ENCODE measurements at regions not wholly inside any gene's neighbourhood (a gene's known extent, or its start where the extent isn't known, plus 50 kb on each side); places are given as distances from the start of the nearest gene placed in this dataset.

DNA sequence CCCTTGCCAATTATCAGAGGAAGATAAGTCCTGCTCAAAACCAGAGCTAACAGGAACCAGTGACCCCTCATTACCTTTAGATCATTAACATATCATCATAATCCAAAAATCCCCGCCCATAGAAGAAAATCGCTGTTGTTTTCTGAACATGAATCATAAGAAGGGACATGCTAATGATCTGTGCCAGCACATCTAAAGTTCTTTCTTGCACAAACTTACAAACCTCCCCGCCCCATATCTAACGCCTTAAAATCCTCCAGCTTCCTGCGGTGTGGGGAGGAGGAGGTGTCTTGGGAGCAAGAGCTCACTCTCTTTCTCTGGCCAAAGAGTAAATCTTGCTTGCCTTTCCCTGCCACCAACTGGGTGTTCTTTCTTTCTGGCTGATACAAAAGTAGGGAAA is 78.3 kb downstream of the IRX3 start:
- ChIA-PET POLR2A (no interaction called here), CTCF (no interaction called here)
- TF ChIP-seq HDGF (IDR thresholded peaks at IDR 0.05; ENCODE audit: borderline replicate concordance) (no peak), ELF4 (IDR thresholded peaks at IDR 0.05) (no peak), SP1 (IDR thresholded peaks at IDR 0.05) (no peak), SUZ12 (IDR thresholded peaks at IDR 0.05) (no peak), L3MBTL2 (conservative IDR thresholded peaks at IDR 0.05) (no peak), BHLHE40 (IDR thresholded peaks at IDR 0.05; ENCODE audit: borderline replicate concordance) (no peak), TARDBP (IDR thresholded peaks at IDR 0.05) (no peak), FOXM1 (IDR thresholded peaks at IDR 0.05; ENCODE audit: borderline replicate concordance) (no peak), FOXA1 (IDR thresholded peaks at IDR 0.05) (no peak), LEF1 (IDR thresholded peaks at IDR 0.05; ENCODE audit: borderline replicate concordance) (no peak), ARNT (IDR thresholded peaks at IDR 0.05) (no peak), ZNF384 (IDR thresholded peaks at IDR 0.05) (no peak), NFRKB (IDR thresholded peaks at IDR 0.05) (no peak), FOXK2 (IDR thresholded peaks at IDR 0.05) (no peak), PKNOX1 (IDR thresholded peaks at IDR 0.05) (no peak), CTBP1 (IDR thresholded peaks at IDR 0.05; ENCODE audit: borderline replicate concordance) (no peak)
- DNase-seq (ENCODE audit: extremely low spot score): no peak

- DNase-seq (ENCODE audit: extremely low spot score): no peak
- CTCF ChIA-PET: interaction anchor here (0.6 kb wide), 1 partner anchor 103 kb away, joined by 3 read pairs; no protein-coding TSS in a partner anchor
- POLR2A ChIA-PET: no interaction called here
- TF ChIP-seq LEF1 (IDR thresholded peaks at IDR 0.05; ENCODE audit: borderline replicate concordance) (no peak), ARNT (IDR thresholded peaks at IDR 0.05) (no peak)
Measured at GRCh38 chr16:54207837-54208236, 78.8 kb downstream of the IRX3 start.

GRCh38 chr16:54204756-54205155 is 81.8 kb downstream of the IRX3 start:
- DNase-seq (ENCODE audit: extremely low spot score): no peak
- ChIA-PET CTCF (no interaction called here), POLR2A (no interaction called here)
- TF ChIP-seq BHLHE40 (IDR thresholded peaks at IDR 0.05; ENCODE audit: borderline replicate concordance) (no peak), FOXM1 (IDR thresholded peaks at IDR 0.05; ENCODE audit: borderline replicate concordance) (no peak), ARNT (IDR thresholded peaks at IDR 0.05) (no peak), CTBP1 (IDR thresholded peaks at IDR 0.05; ENCODE audit: borderline replicate concordance) (no peak), SUZ12 (IDR thresholded peaks at IDR 0.05) (no peak)

GRCh38 chr16:54203851-54204505 is 82.6 kb downstream of the IRX3 start:
- no peak for DNase-seq (ENCODE audit: extremely low spot score)
- TF ChIP-seq BHLHE40 (IDR thresholded peaks at IDR 0.05; ENCODE audit: borderline replicate concordance): no peak
- no peak for TF ChIP-seq SUZ12 (IDR thresholded peaks at IDR 0.05)
- TF ChIP-seq TARDBP (IDR thresholded peaks at IDR 0.05): no peak
- no peak for TF ChIP-seq L3MBTL2 (conservative IDR thresholded peaks at IDR 0.05)
- no peak for TF ChIP-seq NFRKB (IDR thresholded peaks at IDR 0.05)
- no peak for TF ChIP-seq ARNT (IDR thresholded peaks at IDR 0.05)
- no peak for TF ChIP-seq ZNF384 (IDR thresholded peaks at IDR 0.05)
- TF ChIP-seq HDGF (IDR thresholded peaks at IDR 0.05; ENCODE audit: borderline replicate concordance): no peak
- no peak for TF ChIP-seq ELF4 (IDR thresholded peaks at IDR 0.05)
- no peak for TF ChIP-seq SP1 (IDR thresholded peaks at IDR 0.05)
- TF ChIP-seq FOXM1 (IDR thresholded peaks at IDR 0.05; ENCODE audit: borderline replicate concordance): no peak
- TF ChIP-seq LEF1 (IDR thresholded peaks at IDR 0.05; ENCODE audit: borderline replicate concordance): no peak
- TF ChIP-seq CTBP1 (IDR thresholded peaks at IDR 0.05; ENCODE audit: borderline replicate concordance): no peak
- TF ChIP-seq FOXK2 (IDR thresholded peaks at IDR 0.05): no peak
- TF ChIP-seq FOXA1 (IDR thresholded peaks at IDR 0.05): no peak
- no peak for TF ChIP-seq PKNOX1 (IDR thresholded peaks at IDR 0.05)
- CTCF ChIA-PET: no interaction called here
- POLR2A ChIA-PET: no interaction called here

DNA sequence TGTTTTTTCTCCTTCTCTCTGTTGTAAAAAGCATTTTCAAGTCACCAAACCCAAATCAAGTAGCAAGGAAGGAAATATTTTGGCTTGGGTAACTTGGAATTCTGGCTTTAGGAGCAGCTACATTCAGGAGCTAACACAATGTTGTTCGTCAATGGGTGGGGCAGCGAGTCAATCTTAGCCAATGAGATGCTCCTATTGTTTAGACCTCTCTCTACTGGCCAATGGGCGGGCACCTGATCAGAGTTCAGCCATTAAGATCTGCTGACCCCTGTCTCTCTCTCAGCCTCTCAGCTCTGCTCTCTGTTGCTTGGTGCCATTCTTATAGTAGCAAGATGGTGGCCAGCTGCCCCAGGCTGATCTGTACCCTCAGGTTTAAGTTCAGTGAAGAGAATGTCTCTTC is 83.2 kb downstream of the IRX3 start:
- no peak for DNase-seq (ENCODE audit: extremely low spot score)
- POLR2A ChIA-PET: no interaction called here
- CTCF ChIA-PET: interaction anchor here (0.6 kb wide), 1 partner anchor 35 kb away, joined by 3 read pairs; no protein-coding TSS in a partner anchor
- no peak for TF ChIP-seq ARNT (IDR thresholded peaks at IDR 0.05)
- TF ChIP-seq SP1 (IDR thresholded peaks at IDR 0.05): no peak
- no peak for TF ChIP-seq ZNF384 (IDR thresholded peaks at IDR 0.05)
- TF ChIP-seq TARDBP (IDR thresholded peaks at IDR 0.05): no peak
- no peak for TF ChIP-seq LEF1 (IDR thresholded peaks at IDR 0.05; ENCODE audit: borderline replicate concordance)
- no peak for TF ChIP-seq NFRKB (IDR thresholded peaks at IDR 0.05)
- no peak for TF ChIP-seq FOXK2 (IDR thresholded peaks at IDR 0.05)
- no peak for TF ChIP-seq ELF4 (IDR thresholded peaks at IDR 0.05)
